Stomach (tissue), 4 donors: ENCODE measurements at regions not wholly inside any gene's neighbourhood (a gene's known extent, or its start where the extent isn't known, plus 50 kb on each side); places are given as distances from the start of the nearest gene placed in this dataset.

ENCODE experiments used
- POLR2A ChIP-seq, 4 donors: fragments of 450-650 bp; IDR thresholded peaks; one replicate each; pipeline ENCODE4 v1.6.1; 2016; ENCODE audit warnings: antibody characterized with exemption in 4 of 4, control low read depth in 2 of 4, mild to moderate bottlenecking in 1 of 4, moderate library complexity in 1 of 4
- TF ChIP-seq, protein P1 (sequence below), 7 experiments: fragments of 450-650 bp in 4 of 7; fragments of 200-600 bp in 3 of 7; sonication (generic) in 3 of 7; IDR thresholded peaks; one replicate each; pipeline ENCODE4 v1.5.1; 2016 to 2019; ENCODE audit warnings: antibody characterized with exemption in 7 of 7, control low read depth in 2 of 7, mild to moderate bottlenecking in 1 of 7

DNA sequence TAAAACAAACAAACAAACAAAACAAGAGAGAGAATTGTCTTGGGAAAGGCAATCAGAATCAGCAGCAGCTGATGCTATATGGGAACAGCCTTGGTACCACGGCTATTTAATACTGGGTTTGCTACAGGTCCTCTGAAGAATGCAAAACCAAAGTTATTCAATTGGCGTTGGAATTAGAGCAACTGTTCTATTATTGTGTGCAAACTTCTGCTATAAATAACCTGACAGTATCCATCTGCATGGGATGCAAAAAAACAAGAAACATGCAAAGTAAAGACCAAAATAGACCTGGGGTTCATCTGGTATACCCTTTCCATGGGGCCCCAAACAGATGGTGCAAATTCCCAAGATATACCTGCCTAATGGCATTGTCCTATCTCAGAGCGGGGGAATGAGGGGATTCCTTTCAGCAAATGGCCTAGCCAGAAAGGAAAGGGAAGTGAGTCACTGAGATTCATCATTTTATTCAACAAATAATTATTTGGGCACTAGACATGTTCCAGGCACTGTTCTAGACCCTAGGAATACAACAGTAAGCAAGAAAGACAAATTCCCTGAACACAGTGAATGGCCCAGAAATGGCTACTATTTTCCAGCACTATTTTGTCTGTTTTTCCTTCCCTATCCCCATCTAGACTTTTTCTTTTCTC, 268.9 kb downstream of the FBXW7 start:
- TF ChIP-seq, protein P1, sequence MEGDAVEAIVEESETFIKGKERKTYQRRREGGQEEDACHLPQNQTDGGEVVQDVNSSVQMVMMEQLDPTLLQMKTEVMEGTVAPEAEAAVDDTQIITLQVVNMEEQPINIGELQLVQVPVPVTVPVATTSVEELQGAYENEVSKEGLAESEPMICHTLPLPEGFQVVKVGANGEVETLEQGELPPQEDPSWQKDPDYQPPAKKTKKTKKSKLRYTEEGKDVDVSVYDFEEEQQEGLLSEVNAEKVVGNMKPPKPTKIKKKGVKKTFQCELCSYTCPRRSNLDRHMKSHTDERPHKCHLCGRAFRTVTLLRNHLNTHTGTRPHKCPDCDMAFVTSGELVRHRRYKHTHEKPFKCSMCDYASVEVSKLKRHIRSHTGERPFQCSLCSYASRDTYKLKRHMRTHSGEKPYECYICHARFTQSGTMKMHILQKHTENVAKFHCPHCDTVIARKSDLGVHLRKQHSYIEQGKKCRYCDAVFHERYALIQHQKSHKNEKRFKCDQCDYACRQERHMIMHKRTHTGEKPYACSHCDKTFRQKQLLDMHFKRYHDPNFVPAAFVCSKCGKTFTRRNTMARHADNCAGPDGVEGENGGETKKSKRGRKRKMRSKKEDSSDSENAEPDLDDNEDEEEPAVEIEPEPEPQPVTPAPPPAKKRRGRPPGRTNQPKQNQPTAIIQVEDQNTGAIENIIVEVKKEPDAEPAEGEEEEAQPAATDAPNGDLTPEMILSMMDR (IDR thresholded peaks at IDR 0.05): no peak
- TF ChIP-seq POLR2A (IDR thresholded peaks at IDR 0.05): no peak
